ENCODE measurements at regions not wholly inside any gene's neighbourhood (a gene's known extent, or its start where the extent isn't known, plus 50 kb on each side); places are given as distances from the start of the nearest gene placed in this dataset.

DNA sequence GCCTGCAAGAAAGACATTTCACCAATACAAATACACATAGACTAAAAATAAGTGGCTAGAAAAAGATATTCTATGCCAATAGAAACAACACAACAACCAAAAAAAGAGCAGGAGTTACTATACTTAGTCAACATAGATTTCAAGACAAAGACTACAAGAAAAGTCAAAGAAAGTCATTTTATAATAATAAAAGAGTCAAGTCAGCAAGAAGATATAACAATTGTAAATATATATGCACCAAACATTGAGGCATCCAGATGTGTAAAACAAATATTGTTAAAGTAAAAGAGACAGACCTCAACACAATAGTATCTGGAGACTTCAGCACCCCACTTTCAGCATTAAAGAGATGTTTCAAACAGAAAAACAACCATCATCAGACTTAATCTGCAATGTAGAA, 104.6 kb downstream of the AMY1C start:
- no peak for DNase-seq (ENCODE audit: low read depth in 2 of 2)
- no peak overlapping the region for H3K4me3 ChIP-seq (replicated peaks in 1 of 2; ENCODE audit: low read depth in 2 of 2, low read length in 2 of 2)
- TF ChIP-seq, protein P1, sequence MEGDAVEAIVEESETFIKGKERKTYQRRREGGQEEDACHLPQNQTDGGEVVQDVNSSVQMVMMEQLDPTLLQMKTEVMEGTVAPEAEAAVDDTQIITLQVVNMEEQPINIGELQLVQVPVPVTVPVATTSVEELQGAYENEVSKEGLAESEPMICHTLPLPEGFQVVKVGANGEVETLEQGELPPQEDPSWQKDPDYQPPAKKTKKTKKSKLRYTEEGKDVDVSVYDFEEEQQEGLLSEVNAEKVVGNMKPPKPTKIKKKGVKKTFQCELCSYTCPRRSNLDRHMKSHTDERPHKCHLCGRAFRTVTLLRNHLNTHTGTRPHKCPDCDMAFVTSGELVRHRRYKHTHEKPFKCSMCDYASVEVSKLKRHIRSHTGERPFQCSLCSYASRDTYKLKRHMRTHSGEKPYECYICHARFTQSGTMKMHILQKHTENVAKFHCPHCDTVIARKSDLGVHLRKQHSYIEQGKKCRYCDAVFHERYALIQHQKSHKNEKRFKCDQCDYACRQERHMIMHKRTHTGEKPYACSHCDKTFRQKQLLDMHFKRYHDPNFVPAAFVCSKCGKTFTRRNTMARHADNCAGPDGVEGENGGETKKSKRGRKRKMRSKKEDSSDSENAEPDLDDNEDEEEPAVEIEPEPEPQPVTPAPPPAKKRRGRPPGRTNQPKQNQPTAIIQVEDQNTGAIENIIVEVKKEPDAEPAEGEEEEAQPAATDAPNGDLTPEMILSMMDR (IDR thresholded peaks at IDR 0.05; ENCODE audit: low read depth, low read length), result no peak

DNA sequence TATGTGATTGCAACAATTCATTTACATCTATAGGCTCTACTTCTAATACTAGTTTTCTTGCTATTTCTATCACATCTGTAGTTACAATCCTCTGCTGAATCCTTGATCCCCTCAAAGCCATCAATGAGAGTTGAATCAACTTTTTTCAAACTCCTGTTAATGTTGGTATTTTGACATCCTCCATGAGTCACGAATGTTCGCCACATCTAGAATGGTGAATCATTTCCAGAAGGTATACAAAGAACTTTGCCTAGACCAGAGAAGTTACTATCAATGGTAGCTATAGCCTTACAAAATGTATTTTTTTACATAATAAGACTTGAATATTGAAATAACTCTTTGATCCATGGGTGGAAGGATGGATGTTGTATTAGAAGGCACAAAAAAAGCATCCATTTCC, 110.0 kb downstream of the AMY1C start:
- no peak for DNase-seq (ENCODE audit: low read depth in 2 of 2)
- no peak overlapping the region for H3K4me3 ChIP-seq (replicated peaks in 1 of 2; ENCODE audit: low read depth in 2 of 2, low read length in 2 of 2)
- TF ChIP-seq, protein P1 (IDR thresholded peaks at IDR 0.05; ENCODE audit: low read depth, low read length), result no peak

DNA sequence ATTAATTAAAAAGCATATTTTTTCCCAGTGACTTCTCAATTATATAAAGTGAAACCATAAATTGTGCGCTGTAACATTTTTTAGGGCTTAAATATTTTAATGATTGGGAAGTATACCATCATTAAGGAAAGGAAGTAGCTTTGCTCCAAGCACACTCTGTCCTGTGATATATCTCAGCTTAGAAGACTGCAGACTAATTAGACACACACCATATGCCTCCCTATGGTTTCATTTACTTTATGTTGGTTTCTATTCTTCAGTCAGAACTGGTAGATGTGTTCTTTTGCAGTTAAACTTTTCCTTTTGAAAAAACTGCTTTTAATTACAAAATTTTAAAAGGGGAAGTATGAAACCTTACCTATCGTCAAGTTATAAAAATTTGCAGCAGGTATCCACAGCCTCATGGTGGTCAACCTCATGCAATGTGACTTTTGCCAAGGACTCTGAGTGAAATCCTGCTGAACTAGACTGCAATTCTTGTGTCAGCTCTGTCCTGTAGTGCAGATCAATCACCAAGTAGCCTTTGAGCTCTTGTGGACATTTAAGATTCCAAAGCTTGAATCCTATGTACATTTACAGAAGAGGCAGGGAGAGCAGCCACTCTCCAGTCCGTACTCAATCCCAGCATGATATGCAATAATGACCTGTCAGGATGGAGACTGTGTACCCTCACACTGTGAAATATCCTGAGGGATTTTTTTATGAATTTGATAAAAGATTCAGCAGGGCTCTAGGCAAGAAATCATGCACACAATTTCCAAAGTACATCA, 149.1 kb downstream of the AMY1C start:
- TF ChIP-seq, protein P1 (IDR thresholded peaks at IDR 0.05; ENCODE audit: low read depth, low read length), result no peak
- H3K4me3 ChIP-seq (replicated peaks in 1 of 2; ENCODE audit: low read depth in 2 of 2, low read length in 2 of 2), result no peak overlapping the region
- no peak for DNase-seq (ENCODE audit: low read depth in 2 of 2)

DNA sequence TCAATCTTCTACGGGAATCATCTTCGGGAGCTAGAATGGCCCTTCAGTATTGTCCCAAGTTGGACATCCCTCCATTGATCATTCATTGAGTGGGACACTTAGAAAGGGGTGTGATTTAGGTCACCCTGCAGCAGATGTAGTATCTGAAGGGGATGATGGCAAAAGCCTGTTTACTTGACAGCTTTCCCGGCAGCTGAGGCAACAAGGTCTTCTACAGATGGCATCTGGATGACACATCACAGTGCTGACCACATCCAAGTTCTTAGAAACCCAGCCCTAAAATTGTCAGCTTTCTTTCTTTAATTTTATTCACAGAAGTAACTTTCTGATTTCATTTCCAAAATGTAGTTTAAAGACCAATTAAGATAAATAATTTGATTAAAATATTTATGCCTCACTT, 150.3 kb downstream of the AMY1C start:
- TF ChIP-seq, protein P1 (IDR thresholded peaks at IDR 0.05; ENCODE audit: low read depth, low read length), result no peak
- H3K4me3 ChIP-seq (replicated peaks in 1 of 2; ENCODE audit: low read depth in 2 of 2, low read length in 2 of 2), result no peak overlapping the region
- DNase-seq (ENCODE audit: low read depth in 2 of 2), result no peak

DNA sequence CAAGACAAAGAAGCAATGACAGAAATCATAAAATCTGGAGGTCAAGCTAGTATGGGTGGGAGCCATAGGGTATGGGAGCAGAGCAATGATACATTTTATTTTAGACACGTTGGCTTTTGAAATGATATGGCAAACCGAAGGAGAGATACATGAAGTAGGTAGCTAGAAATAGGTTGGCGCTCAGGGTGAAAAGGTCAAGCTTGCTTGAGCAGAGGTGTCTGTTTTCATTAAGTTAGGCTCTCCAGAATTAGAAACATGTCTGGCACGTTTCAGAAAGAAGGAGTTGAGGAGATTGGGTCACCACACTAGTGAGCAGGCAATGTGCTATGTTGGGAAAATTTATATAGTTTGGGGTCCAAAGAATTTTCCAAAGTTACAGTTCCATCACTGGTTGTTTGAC, 151.4 kb downstream of the AMY1C start:
- TF ChIP-seq, protein P1 (IDR thresholded peaks at IDR 0.05; ENCODE audit: low read depth, low read length), result no peak
- no peak overlapping the region for H3K4me3 ChIP-seq (replicated peaks in 1 of 2; ENCODE audit: low read depth in 2 of 2, low read length in 2 of 2)
- no peak for DNase-seq (ENCODE audit: low read depth in 2 of 2)

DNA sequence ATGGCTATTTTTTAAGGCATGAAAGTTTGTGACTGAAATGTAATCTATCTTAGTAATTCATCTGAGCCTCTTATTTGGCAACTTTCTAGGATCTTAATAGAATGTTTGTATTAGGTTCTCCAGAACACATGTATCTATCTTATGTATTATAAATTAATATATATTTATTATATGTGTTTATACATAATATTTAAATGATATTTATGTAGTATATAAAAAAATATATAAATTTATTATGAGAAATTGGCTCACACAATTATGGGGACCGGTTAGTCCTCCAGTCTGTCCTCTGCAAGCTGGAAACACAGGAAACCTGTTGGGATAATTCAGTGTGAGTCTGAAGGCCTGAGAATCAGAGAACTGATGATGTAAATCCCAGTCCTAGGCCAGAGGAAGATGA, 155.7 kb downstream of the AMY1C start:
- H3K4me3 ChIP-seq (replicated peaks in 1 of 2; ENCODE audit: low read depth in 2 of 2, low read length in 2 of 2), result no peak overlapping the region
- DNase-seq (ENCODE audit: low read depth in 2 of 2), result no peak
- TF ChIP-seq, protein P1 (IDR thresholded peaks at IDR 0.05; ENCODE audit: low read depth, low read length), result no peak

DNA sequence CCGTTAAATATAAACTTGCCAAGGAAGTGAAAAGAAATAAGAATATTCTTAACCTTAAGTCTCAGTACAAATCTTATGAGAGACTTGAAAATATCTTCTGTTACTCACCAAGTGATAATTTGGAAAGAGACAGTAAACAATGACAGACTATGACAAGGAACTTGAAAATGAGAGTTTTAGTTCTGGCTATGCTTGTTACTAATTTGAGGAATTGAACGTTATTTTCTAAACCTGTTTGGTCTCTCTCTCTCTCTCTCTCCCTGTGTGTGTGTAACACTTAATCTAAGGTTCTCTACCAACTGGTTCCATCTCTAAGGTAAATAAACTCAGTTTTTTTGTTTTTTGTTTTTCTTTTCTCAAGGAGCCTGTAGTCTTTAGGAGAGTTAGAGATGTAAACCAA, 161.8 kb downstream of the AMY1C start:
- no peak overlapping the region for H3K4me3 ChIP-seq (replicated peaks in 1 of 2; ENCODE audit: low read depth in 2 of 2, low read length in 2 of 2)
- DNase-seq (ENCODE audit: low read depth in 2 of 2), result no peak
- TF ChIP-seq, protein P1 (IDR thresholded peaks at IDR 0.05; ENCODE audit: low read depth, low read length), result no peak

Data from cardiac fibroblast (primary cell).